ENCODE measurements at regions not wholly inside any gene's neighbourhood (a gene's known extent, or its start where the extent isn't known, plus 50 kb on each side); places are given as distances from the start of the nearest gene placed in this dataset.
"Not testable (repeated sequence)": the region's sequence is repeated elsewhere in the genome, so short reads cannot be mapped to it uniquely, and the experiment has no call there.

- DNase-seq (ENCODE audit: low spot score): not testable (repeated sequence)
Observed at GRCh38 chr2:215889240-215889969, 123.9 kb downstream of the MREG start.

- no peak for DNase-seq (ENCODE audit: low spot score)
Observed at GRCh38 chr2:215888680-215889079, 124.7 kb downstream of the MREG start.

- DNase-seq (ENCODE audit: low spot score): no peak
Observed at GRCh38 chr2:215887303-215887702, 126.0 kb downstream of the MREG start.

GRCh38 chr2:215886022-215886421, 127.3 kb downstream of the MREG start:
- no peak for DNase-seq (ENCODE audit: low spot score)

- no peak for DNase-seq (ENCODE audit: low spot score)
Observed at GRCh38 chr2:215885536-215885935, 127.8 kb downstream of the MREG start.

GRCh38 chr2:215884451-215885087, 128.8 kb downstream of the MREG start:
- DNase-seq (ENCODE audit: low spot score): no peak

GRCh38 chr2:215883799-215884198, 129.6 kb downstream of the MREG start:
- DNase-seq (ENCODE audit: low spot score): no peak

GRCh38 chr2:215882689-215883088, 130.7 kb downstream of the MREG start:
- no peak for DNase-seq (ENCODE audit: low spot score)

GRCh38 chr2:215881582-215881981, 131.8 kb downstream of the MREG start:
- no peak for DNase-seq (ENCODE audit: low spot score)

GRCh38 chr2:215880970-215881369, 132.4 kb downstream of the MREG start:
- no peak for DNase-seq (ENCODE audit: low spot score)

- no peak for DNase-seq (ENCODE audit: low spot score)
Observed at GRCh38 chr2:215879977-215880940, 133.1 kb downstream of the MREG start.

GRCh38 chr2:215879331-215879730, 134.0 kb downstream of the MREG start:
- DNase-seq (ENCODE audit: low spot score): no peak

GRCh38 chr2:215878476-215879063, 134.8 kb downstream of the MREG start:
- DNase-seq (ENCODE audit: low spot score): no peak

- no peak for DNase-seq (ENCODE audit: low spot score)
Observed at GRCh38 chr2:215876937-215877238, 136.5 kb downstream of the MREG start.

- DNase-seq (ENCODE audit: low spot score): no peak
Observed at GRCh38 chr2:215876139-215876936, 137.0 kb downstream of the MREG start.

- DNase-seq (ENCODE audit: low spot score): no peak
Observed at GRCh38 chr2:215874418-215874817, 138.9 kb downstream of the MREG start.

GRCh38 chr2:215870986-215871385, 142.4 kb downstream of the MREG start:
- DNase-seq (ENCODE audit: low spot score): no peak

GRCh38 chr2:215870088-215870490, 143.3 kb downstream of the MREG start:
- no peak for DNase-seq (ENCODE audit: low spot score)

- no peak for DNase-seq (ENCODE audit: low spot score)
Observed at GRCh38 chr2:215868846-215869543, 144.4 kb downstream of the MREG start.

- DNase-seq (ENCODE audit: low spot score): no peak
Observed at GRCh38 chr2:215866606-215867005, 146.7 kb downstream of the MREG start.

- DNase-seq (ENCODE audit: low spot score): no peak
Observed at GRCh38 chr2:215863687-215864086, 149.7 kb downstream of the MREG start.
